HCT116 (cell line): ENCODE measurements at regions not wholly inside any gene's neighbourhood (a gene's known extent, or its start where the extent isn't known, plus 50 kb on each side); places are given as distances from the start of the nearest gene placed in this dataset.

Source experiments
- ATAC-seq: fragments of 200-7000 bp; cut with Tn5 transposase; 2 replicates; pipeline ENCODE4 v1.9.1; 2020; ENCODE audit warnings: mild to moderate bottlenecking, moderate library complexity
- BruUV-seq: library from RNA; stranded (reverse); fragments of 400-500 nt; replicated peaks from 2 replicates; lab custom pipeline; 2021; lab: Mats Ljungman, UMichigan
- CTCF ChIA-PET: fragments of 300-600 bp; sonication (Branson Sonifier 250); formaldehyde crosslinking; loops from one replicate; lab custom pipeline; 2021; ENCODE audit warnings: antibody characterized with exemption; lab: Charles Lee
- POLR2A ChIA-PET: fragments of 300-600, 350-600 bp; sonication (Branson Sonifier 250); formaldehyde crosslinking; loops from one replicate; lab custom pipeline; 2021; ENCODE audit warnings: antibody characterized with exemption; lab: Charles Lee
- RAD21 ChIA-PET, 2 experiments: fragments of 300-600 bp; sonication (Branson Sonifier 250); formaldehyde crosslinking; loops; one replicate each; lab custom pipeline; 2023; ENCODE audit warnings: low total read pairs in 2 of 2; ENCODE audit not compliant: uncharacterized antibody in 2 of 2, unreplicated experiment in 2 of 2, low non-redundant PET in 1 of 2; lab: Charles Lee
- DNase-seq: peaks from one replicate; pipeline ENCODE4 v3.0.0-alpha.2; 2010; ENCODE audit warnings: low read depth, low spot score
- H2AFZ ChIP-seq: fragments of 200-600 bp; shearing (Covaris generic), sonication (generic); 2 replicates; pipeline ENCODE4 v1.6.1; 2017; ENCODE audit warnings: low read depth, mixed run types, mixed read lengths, antibody characterized with exemption, low read length; ENCODE audit not compliant: poor library complexity, severe bottlenecking
- H3K27ac ChIP-seq: 2 replicates; pipeline ENCODE4 v1.5.1; 2012; ENCODE audit warnings: low read depth, low read length
- H3K27me3 ChIP-seq: fragments of 200-600 bp; sonication (generic); 2 replicates; pipeline ENCODE4 v1.6.1; 2016; ENCODE audit warnings: mixed run types, low read length, mixed read lengths; ENCODE audit not compliant: insufficient read depth
- H3K36me3 ChIP-seq, 2 experiments: fragments of 200-500 bp in 1 of 2; fragments of 200-600 bp in 1 of 2; sonication (Bioruptor generic) in 1 of 2; sonication (generic) in 1 of 2; 2 replicates each; pipeline versions ENCODE4 v1.5.1 to v1.6.1; 2014 to 2016; ENCODE audit warnings: low read length in 2 of 2, inconsistent platforms in 1 of 2, mixed read lengths in 1 of 2, mixed run types in 1 of 2; ENCODE audit not compliant: insufficient read depth in 2 of 2, control insufficient read depth in 1 of 2
- H3K4me1 ChIP-seq, 2 experiments: fragments of 200-600 bp in 1 of 2; sonication (generic) in 1 of 2; 2 replicates each; pipeline versions ENCODE4 v1.5.1 to v1.6.1; 2012 to 2017; ENCODE audit warnings: low read length in 2 of 2, inconsistent platforms in 1 of 2, mild to moderate bottlenecking in 1 of 2, mixed read lengths in 1 of 2, mixed run types in 1 of 2, moderate library complexity in 1 of 2; ENCODE audit not compliant: insufficient read depth in 2 of 2, control insufficient read depth in 1 of 2
- H3K4me2 ChIP-seq: fragments of 200-600 bp; sonication (generic); 2 replicates; pipeline ENCODE4 v1.6.1; 2017; ENCODE audit warnings: mixed run types, low read length, mixed read lengths
- H3K4me3 ChIP-seq, 2 experiments: fragments of 200-600 bp in 1 of 2; sonication (generic) in 1 of 2; replicated peaks in 1 of 2; 2 replicates each; pipeline ENCODE4 v1.5.1; 2011 to 2016; ENCODE audit warnings: low read length in 2 of 2, control low read depth in 1 of 2, low read depth in 1 of 2, mild to moderate bottlenecking in 1 of 2, mixed read lengths in 1 of 2, mixed run types in 1 of 2
- H3K79me2 ChIP-seq: fragments of 200-600 bp; sonication (generic); 2 replicates; pipeline ENCODE4 v1.6.1; 2017; ENCODE audit warnings: mild to moderate bottlenecking, mixed run types, low read length, moderate library complexity, mixed read lengths; ENCODE audit not compliant: insufficient read depth
- H3K9ac ChIP-seq: fragments of 200-600 bp; sonication (generic); 2 replicates; pipeline ENCODE4 v1.6.1; 2016; ENCODE audit warnings: low read length, mixed read lengths
- H3K9me2 ChIP-seq: fragments of 200-600 bp; sonication (generic), shearing (Covaris generic); 2 replicates; pipeline ENCODE4 v1.6.1; 2017; ENCODE audit warnings: mixed run types, mild to moderate bottlenecking, moderate library complexity; ENCODE audit not compliant: insufficient read depth
- H3K9me3 ChIP-seq, 2 experiments: fragments of 200-500 bp in 1 of 2; fragments of 200-600 bp in 1 of 2; sonication (Bioruptor generic) in 1 of 2; sonication (generic) in 1 of 2; 2 replicates each; pipeline ENCODE4 v1.6.1; 2014 to 2017; ENCODE audit warnings: low read length in 2 of 2, mixed read lengths in 2 of 2, inconsistent platforms in 1 of 2, low read depth in 1 of 2, mild to moderate bottlenecking in 1 of 2, mixed run types in 1 of 2, moderate library complexity in 1 of 2; ENCODE audit not compliant: control insufficient read depth in 1 of 2, insufficient read depth in 1 of 2
- H4K20me1 ChIP-seq: fragments of 200-600 bp; sonication (generic), shearing (Covaris generic); 2 replicates; pipeline ENCODE4 v1.6.1; 2017; ENCODE audit warnings: mixed run types, mild to moderate bottlenecking, moderate library complexity; ENCODE audit not compliant: insufficient read depth
- ATF3 ChIP-seq: IDR thresholded peaks from 2 replicates; pipeline ENCODE4 v1.6.1; 2012
- CBX3 ChIP-seq: IDR thresholded peaks from 2 replicates; pipeline ENCODE4 v1.6.1; 2012; ENCODE audit warnings: low read depth
- CEBPB ChIP-seq: IDR thresholded peaks from 2 replicates; pipeline ENCODE4 v1.6.1; 2012; ENCODE audit warnings: low read depth
- CTCF ChIP-seq, 3 experiments: fragments of 200-600 bp in 1 of 3; sonication (generic) in 1 of 3; IDR thresholded peaks in 2 of 3; conservative IDR thresholded peaks in 1 of 3; 2 replicates each; pipeline ENCODE4 v1.5.1; 2012 to 2017; ENCODE audit warnings: low read depth in 2 of 3, low read length in 2 of 3, antibody characterized with exemption in 1 of 3, borderline replicate concordance in 1 of 3, control low read depth in 1 of 3, mild to moderate bottlenecking in 1 of 3, mixed read lengths in 1 of 3, mixed run types in 1 of 3, moderate library complexity in 1 of 3; ENCODE audit not compliant: insufficient read depth in 1 of 3
- EGR1 ChIP-seq: IDR thresholded peaks from 2 replicates; pipeline ENCODE4 v1.6.1; 2012; ENCODE audit warnings: low read depth
- ELF1 ChIP-seq: IDR thresholded peaks from 2 replicates; pipeline ENCODE4 v1.6.1; 2012; ENCODE audit warnings: low read depth, borderline replicate concordance
- EZH2 ChIP-seq: fragments of 200-600 bp; sonication (generic); IDR thresholded peaks from 2 replicates; pipeline ENCODE4 v1.6.1; 2017; ENCODE audit warnings: antibody characterized with exemption, mixed run types
- EZH2phosphoT487 ChIP-seq: fragments of 200-600 bp; IDR thresholded peaks from 2 replicates; pipeline ENCODE4 v1.6.1; 2018; ENCODE audit warnings: antibody characterized with exemption, borderline replicate concordance
- JUND ChIP-seq: IDR thresholded peaks from 2 replicates; pipeline ENCODE4 v1.6.1; 2012
- MAX ChIP-seq: IDR thresholded peaks from 2 replicates; pipeline ENCODE4 v1.6.1; 2012
- RAD21 ChIP-seq: IDR thresholded peaks from 2 replicates; pipeline ENCODE4 v1.6.1; 2012; ENCODE audit warnings: low read depth, mild to moderate bottlenecking
- REST ChIP-seq: IDR thresholded peaks from 2 replicates; pipeline ENCODE4 v1.6.1; 2012; ENCODE audit warnings: low read depth
- SIN3A ChIP-seq: IDR thresholded peaks from 2 replicates; pipeline ENCODE4 v1.6.1; 2012; ENCODE audit warnings: low read depth
- SP1 ChIP-seq: IDR thresholded peaks from 2 replicates; pipeline ENCODE4 v1.6.1; 2012; ENCODE audit warnings: low read depth
- SRF ChIP-seq: IDR thresholded peaks from 2 replicates; pipeline ENCODE4 v1.6.1; 2012; ENCODE audit warnings: low read depth
- TCF7L2 ChIP-seq: IDR thresholded peaks from 2 replicates; pipeline ENCODE4 v1.7.0; 2011; ENCODE audit warnings: borderline replicate concordance, inconsistent platforms; ENCODE audit not compliant: insufficient read depth, insufficient read length; ENCODE audit errors: extremely low read depth
- YY1 ChIP-seq: IDR thresholded peaks from 2 replicates; pipeline ENCODE4 v1.6.1; 2011; ENCODE audit warnings: low read length, low read depth, moderate library complexity, mild to moderate bottlenecking; ENCODE audit not compliant: insufficient replicate concordance; ENCODE audit errors: extremely low read depth
- ZBTB33 ChIP-seq: IDR thresholded peaks from 2 replicates; pipeline ENCODE4 v1.6.1; 2011; ENCODE audit warnings: mild to moderate bottlenecking, low read length, moderate library complexity; ENCODE audit not compliant: insufficient replicate concordance; ENCODE audit errors: extremely low read depth
- ZFX ChIP-seq: fragments of 450-650 bp; IDR thresholded peaks from 2 replicates; pipeline ENCODE4 v1.6.1; 2017
- ZNF274 ChIP-seq: fragments of 200-500 bp; sonication (Bioruptor generic); IDR thresholded peaks from 2 replicates; pipeline ENCODE4 v1.6.1; 2014; ENCODE audit warnings: mild to moderate bottlenecking, low read depth, low read length, inconsistent platforms
- intact Hi-C: fragments of 100-400 bp; cut with micrococcal nuclease; formaldehyde crosslinking; loops from 2 replicates; pipeline ENCODE4 v1.10.0; 2022

- intact Hi-C loops, result no loop called here
- Histone ChIP-seq H3K4me2 (no peak overlapping the region), H3K27me3 (no peaks in the 10 kb centered on the region), H3K9me2 (no peaks in the 10 kb centered on the region), H3K4me3 (no peak overlapping the region), H3K9me3 (no peaks in the 10 kb centered on the region), H2AFZ (no peak overlapping the region), H3K9ac (no peak overlapping the region), H4K20me1 (no peaks in the 10 kb centered on the region), H3K27ac (no peak overlapping the region), H3K4me1 (peaks cover 26 to 31% of the 10 kb centered on the region in 2 experiments), H3K36me3 (no peaks in the 10 kb centered on the region; a peak in 2 of 4 replicates)
- DNase-seq, result no peak
- RAD21 ChIA-PET, result no interaction called here
- POLR2A ChIA-PET, result no interaction called here
- BruUV-seq, result no TSS peak
- CTCF ChIA-PET, result no interaction called here
- no peak for TF ChIP-seq SP1
- TF ChIP-seq TCF7L2, result no peak
- TF ChIP-seq JUND, result no peak
- TF ChIP-seq CBX3, result no peak
- no peak for TF ChIP-seq ELF1
- TF ChIP-seq REST, result no peak
- no peak for TF ChIP-seq ZNF274
- no peak for TF ChIP-seq EGR1
- TF ChIP-seq RAD21, result no peak
- no peak for TF ChIP-seq ZFX
- no peak for TF ChIP-seq SRF
- TF ChIP-seq EZH2phosphoT487, result no peak
- TF ChIP-seq EZH2, result no peak
- TF ChIP-seq CEBPB, result no peak
- no peak for TF ChIP-seq ZBTB33
- no peak for TF ChIP-seq YY1
- TF ChIP-seq SIN3A, result no peak
- no peak for TF ChIP-seq MAX
- no peak for TF ChIP-seq CTCF (IDR thresholded peaks at IDR 0.05 in 2 of 3, conservative IDR thresholded peaks at IDR 0.05 in 1 of 3; ENCODE audit: borderline replicate concordance in 1 of 3, insufficient read depth in 1 of 3, low read depth in 2 of 3, low read length in 2 of 3)
- TF ChIP-seq ATF3, result no peak
- TF ChIP-seq, all 23 proteins: peak for 0
- ATAC-seq, result no peak
- H3K79me2 ChIP-seq, result peaks cover 4% of the 10 kb centered on the region; the same call in 1 of the 2 replicates
Observed at GRCh38 chr17:47063475-47063874, 84.4 kb upstream of the RPRML start.
